Ovary (tissue), 3 donors: ENCODE measurements at regions not wholly inside any gene's neighbourhood (a gene's known extent, or its start where the extent isn't known, plus 50 kb on each side); places are given as distances from the start of the nearest gene placed in this dataset.

ENCODE experiments used
- CTCF ChIP-seq, 3 donors: fragments of 450-650 bp in 2 of 3; fragments of 200-600 bp in 1 of 3; IDR thresholded peaks; one replicate each; pipeline versions ENCODE4 v1.5.1 to v1.8.0; 2016 to 2022; ENCODE audit warnings: antibody characterized with exemption in 3 of 3, mild to moderate bottlenecking in 1 of 3
- POLR2A ChIP-seq: fragments of 450-650 bp; IDR thresholded peaks from one replicate; pipeline ENCODE4 v1.6.1; 2017; ENCODE audit warnings: antibody characterized with exemption, mild to moderate bottlenecking, moderate library complexity
- donor health status: DM: no; HTN: no; CAD: no.

GRCh38 chr4:27161191-27161590, 300.6 kb downstream of the STIM2 start:
- no peak for TF ChIP-seq POLR2A
- TF ChIP-seq CTCF (IDR thresholded peaks at IDR 0.05): no peak
